Activated CD4-positive, alpha-beta T cell treated with anti-CD3 and anti-CD28 coated beads, Interleukin-2, Interleukin-6, amounts not matched to agents 100 ng/mL and 50 ng/mL, durations not matched to agents 16 hours and 8 hours (primary cell): ENCODE measurements at regions not wholly inside any gene's neighbourhood (a gene's known extent, or its start where the extent isn't known, plus 50 kb on each side); places are given as distances from the start of the nearest gene placed in this dataset.

Source experiments
- DNase-seq: peaks from one replicate; pipeline ENCODE4 v3.0.0-alpha.2; 2020

DNA sequence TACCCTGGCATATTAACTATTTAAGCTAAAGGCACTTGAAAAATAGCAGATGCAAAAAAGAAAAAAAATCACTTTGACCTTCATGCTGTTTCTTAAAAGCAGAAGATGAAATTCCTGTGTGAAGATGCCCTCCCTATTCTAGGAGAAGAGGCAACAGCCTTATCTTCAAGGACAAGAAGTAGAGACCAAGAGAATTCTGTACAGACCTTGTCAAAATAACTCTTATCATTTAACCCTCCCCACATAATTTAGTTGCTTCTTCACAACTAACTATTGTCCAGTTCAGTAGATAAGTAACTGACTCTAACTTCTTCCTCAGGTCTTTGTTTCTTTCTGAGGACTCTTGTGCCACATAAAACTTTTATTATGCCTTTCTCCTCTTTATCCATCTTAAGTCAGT lies 72.0 kb upstream of the MARCHF10 start:
- no peak for DNase-seq

DNA sequence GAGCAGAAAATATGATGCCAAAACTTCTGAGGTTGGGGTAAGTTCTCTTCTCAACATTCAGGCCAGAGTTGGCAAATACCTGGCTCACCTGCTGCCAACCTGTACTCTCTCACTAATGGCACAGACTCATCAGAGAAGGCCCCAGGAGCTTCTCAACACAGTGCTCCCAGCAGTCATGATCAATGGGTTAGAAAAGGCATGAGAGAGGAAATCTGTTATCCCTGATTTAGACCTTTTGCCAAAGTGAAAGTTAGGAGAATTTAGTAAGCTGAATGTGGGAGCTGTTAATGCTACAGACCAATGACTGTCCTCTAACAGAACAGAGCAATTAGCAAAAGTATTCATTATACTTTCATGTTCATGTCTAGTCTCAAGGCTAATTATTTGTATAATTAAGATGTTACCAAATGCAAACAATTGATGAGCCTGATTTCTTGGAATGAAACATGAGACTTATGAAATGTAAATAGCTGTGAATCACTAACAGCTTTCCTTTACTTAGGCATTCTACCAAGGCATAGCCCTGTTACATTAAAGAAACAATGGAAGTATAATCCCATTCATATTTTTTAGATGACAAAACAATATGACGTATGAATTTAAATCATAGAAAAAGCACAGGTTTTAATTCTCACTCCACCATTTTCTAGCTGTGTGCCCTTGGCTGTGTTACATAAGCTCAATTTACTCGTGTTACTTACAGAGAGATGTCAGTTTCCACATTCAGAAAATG lies 68.7 kb upstream of the MARCHF10 start:
- no peak for DNase-seq

DNA sequence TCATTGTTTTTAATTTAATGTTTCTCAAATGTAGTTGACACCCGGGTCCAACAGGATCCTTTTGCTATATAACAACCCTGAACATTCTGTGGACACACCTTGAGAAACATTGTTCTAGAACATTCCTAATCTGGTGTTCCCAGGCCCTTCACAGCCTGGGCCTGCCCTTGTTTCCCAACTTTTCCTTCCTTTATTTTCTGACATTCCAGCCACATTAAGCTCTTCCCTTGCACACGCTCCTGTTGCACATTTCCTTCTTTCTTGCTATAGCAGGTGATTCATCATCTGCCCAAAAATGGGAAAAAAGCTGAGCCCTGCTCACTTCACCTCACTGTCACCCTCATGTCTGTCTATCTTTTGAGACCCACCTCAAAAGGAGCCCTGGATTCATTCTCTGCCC lies 67.9 kb upstream of the MARCHF10 start:
- DNase-seq: no peak

- no peak for DNase-seq
Measured at GRCh38 chr17:62875296-62875695, 67.2 kb upstream of the MARCHF10 start.

DNA sequence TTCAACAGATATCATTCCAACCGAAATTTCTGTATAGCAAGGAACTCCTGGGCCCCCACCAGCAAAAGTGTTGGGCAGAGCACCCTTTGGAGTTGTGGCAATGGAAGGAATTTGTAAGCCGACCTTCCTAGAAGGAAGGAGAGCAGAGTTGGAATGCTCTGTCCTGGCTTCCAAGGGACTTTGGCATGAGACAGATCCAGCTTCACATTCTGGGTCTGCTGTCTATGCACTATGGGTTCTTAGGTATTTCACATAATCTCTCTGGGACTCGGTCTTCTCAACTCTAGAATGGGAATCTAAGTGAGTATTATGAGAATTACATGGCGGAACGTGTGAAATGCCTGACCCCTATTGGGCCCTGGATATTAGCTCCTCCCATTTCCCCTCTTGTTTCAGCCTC lies 63.2 kb upstream of the MARCHF10 start:
- no peak for DNase-seq

GRCh38 chr17:62870552-62870971 lies 62.4 kb upstream of the MARCHF10 start:
- no peak for DNase-seq

GRCh38 chr17:62870030-62870541 lies 62.0 kb upstream of the MARCHF10 start:
- peak; percentile 5 for DNase-seq

DNA sequence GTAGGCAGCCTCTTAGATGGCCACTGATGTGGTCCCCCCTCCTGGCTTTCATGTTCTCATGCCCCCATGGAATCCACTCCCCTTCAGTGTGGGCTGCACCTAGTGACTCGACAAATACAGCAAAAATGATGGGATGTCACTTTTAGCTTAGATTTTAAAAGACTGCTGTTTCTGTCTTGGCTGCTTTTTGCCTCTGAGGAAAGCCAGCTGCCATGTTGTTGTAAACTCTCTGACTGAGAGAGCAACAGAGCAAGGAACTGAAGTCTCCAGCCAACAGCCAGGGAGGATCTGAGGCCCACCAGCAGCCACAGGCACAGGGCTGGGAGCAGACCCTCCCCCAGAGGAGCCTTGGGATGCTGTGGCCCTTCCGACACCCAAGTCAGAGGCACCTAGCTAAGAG lies 60.6 kb upstream of the MARCHF10 start:
- DNase-seq: no peak

DNA sequence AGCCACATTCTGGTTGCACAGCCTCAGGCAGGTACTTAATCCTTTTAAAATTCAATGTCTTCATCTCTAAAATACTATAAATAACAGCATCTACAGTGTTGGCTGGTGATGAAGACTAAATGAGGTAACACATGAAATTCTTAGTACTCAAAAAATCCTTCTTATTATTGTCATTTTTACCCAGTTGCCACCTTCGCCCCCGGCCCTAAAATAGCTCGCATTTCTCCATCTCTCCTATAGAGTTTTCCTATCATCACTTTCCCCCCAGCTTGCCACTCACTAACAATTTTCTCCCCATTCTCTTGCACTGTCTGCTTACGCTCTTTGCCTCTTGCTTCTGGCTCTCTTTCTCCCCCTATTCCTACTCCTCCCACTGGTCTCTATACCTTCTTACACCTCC lies 59.9 kb upstream of the MARCHF10 start:
- no peak for DNase-seq

GRCh38 chr17:62867303-62867702 lies 59.2 kb upstream of the MARCHF10 start:
- DNase-seq: no peak

DNA sequence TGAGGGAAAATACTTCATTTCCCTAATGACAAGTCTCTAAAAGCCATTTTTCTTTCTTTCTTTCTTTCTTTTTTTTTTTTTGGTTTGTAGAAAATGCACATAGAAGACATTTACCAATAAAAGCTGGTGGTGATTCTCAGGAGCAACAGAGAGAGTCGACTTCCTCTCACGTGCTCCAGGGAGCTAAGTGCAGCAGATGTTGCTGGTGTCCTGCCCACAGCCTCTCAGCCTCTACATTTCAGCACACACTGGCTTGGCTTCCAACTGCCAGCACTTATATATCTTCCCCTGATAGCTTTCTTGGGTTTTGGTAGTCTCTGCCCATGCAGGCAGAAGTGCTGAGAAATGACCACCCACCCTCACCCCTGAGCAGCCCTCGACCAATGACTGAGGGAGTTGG lies 58.4 kb upstream of the MARCHF10 start:
- DNase-seq: no peak

DNA sequence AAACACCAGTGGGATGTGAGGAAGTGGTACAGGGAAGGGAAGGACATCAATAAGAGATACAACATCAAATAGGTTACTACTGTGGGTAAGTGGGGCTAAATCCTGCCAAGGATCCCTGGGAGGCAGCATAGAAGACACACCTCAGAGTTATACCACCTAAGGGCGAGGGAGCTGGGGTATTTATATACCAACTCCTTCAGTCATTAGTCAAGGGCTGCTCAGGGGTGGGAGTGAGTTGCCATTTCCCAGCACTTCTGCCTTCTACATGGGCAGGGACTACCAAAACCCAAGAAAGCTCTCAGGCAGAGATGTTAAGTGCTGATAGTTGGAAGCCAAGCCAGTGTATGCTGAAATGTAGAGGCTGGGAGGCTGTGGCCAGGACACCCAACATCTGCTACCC lies 57.5 kb upstream of the MARCHF10 start:
- DNase-seq: no peak

DNA sequence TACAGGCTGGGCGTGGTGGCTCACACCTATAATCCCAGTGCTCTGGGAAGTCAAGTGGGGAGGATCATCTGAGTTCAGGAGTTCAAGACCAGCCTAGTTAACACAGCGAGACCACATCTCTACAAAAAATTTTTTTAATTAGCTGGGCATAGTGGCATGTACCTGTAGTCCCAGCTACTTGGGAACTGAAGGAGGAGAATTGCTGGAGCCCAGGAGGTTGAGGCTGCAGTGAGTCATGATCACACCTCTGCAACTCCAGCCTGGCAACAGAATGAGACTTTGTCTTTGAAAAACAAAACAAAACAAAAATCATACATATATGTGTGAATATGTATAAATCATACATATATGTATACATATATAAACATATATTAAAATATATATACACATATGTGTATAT lies 54.1 kb upstream of the MARCHF10 start:
- no peak for DNase-seq

DNA sequence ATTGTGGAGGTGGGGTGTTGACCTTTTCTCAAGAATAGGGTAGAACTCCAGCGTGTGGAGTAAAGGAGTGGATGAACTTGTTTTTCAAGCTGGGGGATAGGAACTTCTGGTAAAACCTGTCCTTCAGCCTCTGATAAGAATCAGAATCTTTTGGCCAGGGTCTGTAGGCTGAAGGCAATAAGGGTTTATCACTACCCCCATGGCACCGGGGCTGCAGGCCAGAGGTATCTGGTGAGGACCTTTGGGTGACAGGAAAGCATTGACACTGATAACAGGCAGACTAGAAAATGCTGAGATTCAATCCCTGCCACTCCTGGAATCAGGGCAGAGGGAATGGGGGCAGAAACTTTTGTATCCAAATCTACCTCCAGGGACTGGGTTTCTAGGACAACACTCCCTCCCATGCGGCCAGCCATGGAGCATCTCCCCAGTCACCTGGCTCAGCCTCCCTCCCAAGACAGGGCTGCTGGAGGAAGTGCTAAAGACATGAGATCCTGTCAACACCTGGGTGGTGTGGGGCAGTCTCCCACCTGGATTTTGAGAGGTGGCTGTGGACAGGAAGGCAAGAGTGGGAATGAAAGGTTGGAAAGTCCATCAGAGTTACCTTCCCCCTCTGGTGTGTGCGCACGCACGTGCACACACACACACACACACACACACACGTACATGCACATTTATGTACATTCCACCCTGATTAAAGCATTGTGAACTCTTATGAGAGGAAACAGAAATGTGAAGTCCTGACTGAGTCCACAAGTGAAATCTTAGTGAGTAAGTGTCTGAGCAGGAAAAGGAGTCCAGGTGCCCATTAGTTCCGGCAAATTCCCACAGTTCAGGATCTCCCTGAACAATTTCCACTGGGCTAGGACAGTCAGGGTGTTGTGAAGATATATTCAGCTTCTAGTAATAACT lies 53.1 kb upstream of the MARCHF10 start:
- no peak for DNase-seq

DNA sequence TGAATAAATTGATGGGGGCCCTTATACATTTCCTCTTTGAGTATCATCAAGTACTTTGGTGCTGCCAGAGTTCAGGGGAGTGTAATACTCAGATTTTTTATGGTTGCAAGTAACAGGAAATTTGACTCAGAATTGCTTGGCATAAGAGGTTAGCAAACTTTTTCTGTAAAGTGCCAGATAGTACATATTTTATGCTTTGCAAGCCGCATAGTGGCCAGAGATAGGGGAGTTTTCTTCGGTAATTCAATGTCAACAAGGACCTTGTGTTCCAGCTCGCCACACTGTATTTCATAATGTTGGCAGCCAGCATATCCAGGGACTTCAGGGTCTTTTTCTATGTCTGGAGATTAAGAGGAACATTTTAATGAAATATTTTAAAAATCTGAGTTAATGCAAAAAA lies 51.0 kb upstream of the MARCHF10 start:
- DNase-seq: no peak
